GM12878 (cell line): ENCODE measurements at regions not wholly inside any gene's neighbourhood (a gene's known extent, or its start where the extent isn't known, plus 50 kb on each side); places are given as distances from the start of the nearest gene placed in this dataset.

Experiments
- ATAC-seq: fragments of 200-7000 bp; cut with Tn5 transposase; 3 replicates; pipeline ENCODE4 v1.9.1; 2020; ENCODE audit warnings: mild to moderate bottlenecking, moderate library complexity
- BruUV-seq: library from RNA; stranded (reverse); fragments of 400-500 nt; replicated peaks from 2 replicates; lab custom pipeline; 2021; lab: Mats Ljungman, UMichigan
- CTCF ChIA-PET: fragments of 300-600 bp; sonication (Branson Sonifier 250); formaldehyde crosslinking; extraction: SDS; loops from one replicate; lab custom pipeline; 2021; ENCODE audit warnings: inconsistent platforms; lab: Yijun Ruan, JAX
- POLR2A ChIA-PET: fragments of 350-600 bp; formaldehyde crosslinking; extraction: SDS; loops from one replicate; lab custom pipeline; 2021; ENCODE audit warnings: inconsistent platforms; lab: Charles Lee
- RAD21 ChIA-PET: fragments of 300-600 bp; sonication (Branson Sonifier 250); formaldehyde crosslinking; loops from one replicate; lab custom pipeline; 2023; ENCODE audit warnings: antibody characterized with exemption; ENCODE audit not compliant: unreplicated experiment; lab: Charles Lee
- SMC1A ChIA-PET: fragments of 300-600 bp; sonication (Branson Sonifier 250); formaldehyde crosslinking; loops from one replicate; lab custom pipeline; 2023; ENCODE audit not compliant: unreplicated experiment, uncharacterized antibody; lab: Charles Lee
- DNase-seq: peaks from one replicate; pipeline ENCODE4 v3.0.0-alpha.2; 2011; ENCODE audit warnings: low read depth, low spot score
- FAIRE-seq: peaks from 3 replicates; lab custom pipeline; 2011; peaks lifted over from hg19 to GRCh38; lab: Jason Lieb, UNC
- H2AFZ ChIP-seq: 2 replicates; pipeline ENCODE4 v1.6.0; 2011; ENCODE audit warnings: low read depth, low read length, control low read depth; ENCODE audit not compliant: control insufficient read depth
- H3K27ac ChIP-seq: 2 replicates; pipeline ENCODE4 v1.5.1; 2011; ENCODE audit warnings: control low read depth; ENCODE audit not compliant: control insufficient read depth, insufficient read depth
- H3K27me3 ChIP-seq, 2 experiments: replicated peaks in 1 of 2; 2 replicates each; pipeline versions ENCODE4 v1.6.0 to v1.6.1; 2011; ENCODE audit warnings: low read length in 1 of 2; ENCODE audit not compliant: control insufficient read depth in 2 of 2, insufficient read depth in 2 of 2
- H3K36me3 ChIP-seq, 2 experiments: 2 replicates each; pipeline ENCODE4 v1.5.1; 2011; ENCODE audit warnings: low read length in 1 of 2; ENCODE audit not compliant: control insufficient read depth in 2 of 2, insufficient read depth in 2 of 2
- H3K4me1 ChIP-seq: 2 replicates; pipeline ENCODE4 v1.6.1; 2011; ENCODE audit warnings: mild to moderate bottlenecking, low read length, moderate library complexity, mixed read lengths; ENCODE audit not compliant: control insufficient read depth, insufficient read depth
- H3K4me2 ChIP-seq: 2 replicates; pipeline ENCODE4 v1.6.0; 2011; ENCODE audit warnings: control low read depth; ENCODE audit not compliant: control insufficient read depth, insufficient read depth
- H3K4me3 ChIP-seq: fragments of 200-600 bp; sonication (generic); 2 replicates; pipeline ENCODE4 v1.5.1; 2016
- H3K79me2 ChIP-seq: 2 replicates; pipeline ENCODE4 v1.6.0; 2011; ENCODE audit warnings: low read length; ENCODE audit not compliant: control insufficient read depth, insufficient read depth
- H3K9ac ChIP-seq: 2 replicates; pipeline ENCODE4 v1.8.0; 2011; ENCODE audit warnings: low read length, control low read depth, mixed read lengths; ENCODE audit not compliant: control insufficient read depth, insufficient read depth
- H3K9me3 ChIP-seq: replicated peaks from 3 replicates; pipeline ENCODE4 v1.5.1; 2011; ENCODE audit warnings: mild to moderate bottlenecking, low read length; ENCODE audit not compliant: control insufficient read depth, insufficient read depth
- H4K20me1 ChIP-seq: 2 replicates; pipeline ENCODE4 v1.6.0; 2011; ENCODE audit not compliant: control insufficient read depth, insufficient read depth
- ASH2L ChIP-seq: fragments of 300-600, 200-600 bp; sonication (generic); IDR thresholded peaks from 2 replicates; pipeline ENCODE4 v1.6.1; 2017; ENCODE audit warnings: low read depth, mild to moderate bottlenecking, borderline replicate concordance
- CBX5 ChIP-seq: sonication (generic); IDR thresholded peaks from 2 replicates; pipeline ENCODE4 v1.6.1; 2016; ENCODE audit warnings: low read depth, moderate library complexity, mild to moderate bottlenecking, inconsistent platforms
- CHD1 ChIP-seq: IDR thresholded peaks from 2 replicates; pipeline ENCODE4 v1.6.1; 2012; ENCODE audit warnings: low read depth, low read length, improper control_type of control experiment
- E2F4 ChIP-seq: IDR thresholded peaks from 2 replicates; pipeline ENCODE4 v1.6.1; 2012; ENCODE audit warnings: low read depth, low read length, improper control_type of control experiment
- EZH2 ChIP-seq: IDR thresholded peaks from 2 replicates; pipeline ENCODE4 v1.6.1; 2012; ENCODE audit warnings: low read depth, mild to moderate bottlenecking, control low read depth, inconsistent platforms, low read length, borderline replicate concordance; ENCODE audit not compliant: control insufficient read depth
- NFYA ChIP-seq: IDR thresholded peaks from 2 replicates; pipeline ENCODE4 v1.6.1; 2011; ENCODE audit warnings: low read depth, mild to moderate bottlenecking, low read length, improper control_type of control experiment, borderline replicate concordance
- POLR2A ChIP-seq: IDR thresholded peaks from 2 replicates; pipeline ENCODE4 v1.6.1; 2011; ENCODE audit warnings: low read depth, mild to moderate bottlenecking, low read length
- SRF ChIP-seq, 2 experiments: IDR thresholded peaks; 2 replicates each; pipeline ENCODE4 v1.6.1; 2011; ENCODE audit warnings: low read depth in 2 of 2, low read length in 2 of 2, mild to moderate bottlenecking in 1 of 2, moderate library complexity in 1 of 2
- TARDBP ChIP-seq: IDR thresholded peaks from 2 replicates; pipeline ENCODE4 v1.6.1; 2016; ENCODE audit warnings: borderline replicate concordance
- YY1 ChIP-seq: IDR thresholded peaks from 2 replicates; pipeline ENCODE4 v1.6.1; 2011; ENCODE audit warnings: low read depth, mild to moderate bottlenecking, low read length
- ZNF217 ChIP-seq: fragments of 450-650 bp; IDR thresholded peaks from 2 replicates; pipeline ENCODE4 v1.6.1; 2017; ENCODE audit warnings: antibody characterized with exemption, mild to moderate bottlenecking
- WGBS: methylation state at CpG from one replicate; pipeline ENCODE4 v1.1.6; 2016; ENCODE audit warnings: low lambda C conversion rate; ENCODE audit not compliant: insufficient replicate concordance, insufficient coverage; ENCODE audit errors: missing lambda C conversion rate; 5-methylcytosine and 5-hydroxymethylcytosine counted together
- in situ Hi-C: fragments of 300-500 bp; cut with MboI; formaldehyde crosslinking; loops from 9 replicates; pipeline ENCODE4 v1.14.3; 2018; ENCODE audit warnings: mixed read lengths
- intact Hi-C: fragments of 100-400 bp; cut with micrococcal nuclease; formaldehyde crosslinking; loops from one replicate; pipeline ENCODE4 v1.14.2; 2022; ENCODE audit not compliant: unreplicated experiment
- TF ChIP-seq, protein P1 (sequence below): fragments of 450-650 bp; IDR thresholded peaks from 2 replicates; pipeline ENCODE4 v1.6.1; 2017; ENCODE audit warnings: borderline replicate concordance
- TF ChIP-seq, protein P2 (sequence below): fragments of 450-650 bp; IDR thresholded peaks from 2 replicates; pipeline ENCODE4 v1.6.1; 2014; ENCODE audit warnings: mild to moderate bottlenecking

- H3K4me2 ChIP-seq, result no peak overlapping the region
- FAIRE-seq (no peak), DNase-seq (no peak)
- ChIA-PET CTCF (no interaction called here), POLR2A (no interaction called here)
- H3K9ac ChIP-seq, result no peak overlapping the region
- 19% methylated on average over 5 of the region's 5 CpGs for WGBS
- H3K4me1 ChIP-seq, result no peaks in the 10 kb centered on the region
- intact Hi-C loops, result no loop called here
- no peaks in the 10 kb centered on the region for H3K36me3 ChIP-seq
- no peaks in the 10 kb centered on the region for H3K27me3 ChIP-seq
- TF ChIP-seq ASH2L, result no peak
- TF ChIP-seq EZH2, result no peak
- TF ChIP-seq TARDBP, result no peak
- no peak for TF ChIP-seq YY1
- TF ChIP-seq E2F4, result no peak
- no peak for TF ChIP-seq CBX5
- TF ChIP-seq SRF (IDR thresholded peaks at IDR 0.05; ENCODE audit: low read depth in 2 of 2, low read length in 2 of 2), result no peak
- no peak for TF ChIP-seq NFYA
- TF ChIP-seq, protein P1, sequence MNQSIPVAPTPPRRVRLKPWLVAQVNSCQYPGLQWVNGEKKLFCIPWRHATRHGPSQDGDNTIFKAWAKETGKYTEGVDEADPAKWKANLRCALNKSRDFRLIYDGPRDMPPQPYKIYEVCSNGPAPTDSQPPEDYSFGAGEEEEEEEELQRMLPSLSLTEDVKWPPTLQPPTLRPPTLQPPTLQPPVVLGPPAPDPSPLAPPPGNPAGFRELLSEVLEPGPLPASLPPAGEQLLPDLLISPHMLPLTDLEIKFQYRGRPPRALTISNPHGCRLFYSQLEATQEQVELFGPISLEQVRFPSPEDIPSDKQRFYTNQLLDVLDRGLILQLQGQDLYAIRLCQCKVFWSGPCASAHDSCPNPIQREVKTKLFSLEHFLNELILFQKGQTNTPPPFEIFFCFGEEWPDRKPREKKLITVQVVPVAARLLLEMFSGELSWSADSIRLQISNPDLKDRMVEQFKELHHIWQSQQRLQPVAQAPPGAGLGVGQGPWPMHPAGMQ, result no peak
- TF ChIP-seq, protein P2, sequence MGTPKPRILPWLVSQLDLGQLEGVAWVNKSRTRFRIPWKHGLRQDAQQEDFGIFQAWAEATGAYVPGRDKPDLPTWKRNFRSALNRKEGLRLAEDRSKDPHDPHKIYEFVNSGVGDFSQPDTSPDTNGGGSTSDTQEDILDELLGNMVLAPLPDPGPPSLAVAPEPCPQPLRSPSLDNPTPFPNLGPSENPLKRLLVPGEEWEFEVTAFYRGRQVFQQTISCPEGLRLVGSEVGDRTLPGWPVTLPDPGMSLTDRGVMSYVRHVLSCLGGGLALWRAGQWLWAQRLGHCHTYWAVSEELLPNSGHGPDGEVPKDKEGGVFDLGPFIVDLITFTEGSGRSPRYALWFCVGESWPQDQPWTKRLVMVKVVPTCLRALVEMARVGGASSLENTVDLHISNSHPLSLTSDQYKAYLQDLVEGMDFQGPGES, result no peak
- TF ChIP-seq ZNF217, result no peak
- TF ChIP-seq CHD1, result no peak
- TF ChIP-seq POLR2A, result no peak
- TF ChIP-seq, all 136 proteins: peak for 0
- Histone ChIP-seq H3K4me3 (no peak overlapping the region), H4K20me1 (no peaks in the 10 kb centered on the region), H3K9me3 (no peaks in the 10 kb centered on the region), H3K79me2 (no peaks in the 10 kb centered on the region), H2AFZ (no peak overlapping the region), H3K27ac (no peak overlapping the region)
- in situ Hi-C loops, result no loop called here
- no TSS peak for BruUV-seq
- no peak for ATAC-seq
- ChIA-PET SMC1A (interaction anchor here (0.7 kb wide), 1 partner anchor 1221 kb away, joined by 3 read pairs; no protein-coding TSS in a partner anchor), RAD21 (no interaction called here)
These were observed 83.6 kb downstream of the ALX1 start for GRCh38 chr12:85363382-85364190.
